GM18858 (cell line): ENCODE measurements at regions not wholly inside any gene's neighbourhood (a gene's known extent, or its start where the extent isn't known, plus 50 kb on each side); places are given as distances from the start of the nearest gene placed in this dataset.
"Not testable (repeated sequence)": the region's sequence is repeated elsewhere in the genome, so short reads cannot be mapped to it uniquely, and the experiment has no call there.

Source experiments
- ATAC-seq: cut with Tn5 transposase; IDR thresholded peaks from one replicate; pipeline ENCODE4 v1.9.1; 2021; ENCODE audit not compliant: unreplicated experiment

DNA sequence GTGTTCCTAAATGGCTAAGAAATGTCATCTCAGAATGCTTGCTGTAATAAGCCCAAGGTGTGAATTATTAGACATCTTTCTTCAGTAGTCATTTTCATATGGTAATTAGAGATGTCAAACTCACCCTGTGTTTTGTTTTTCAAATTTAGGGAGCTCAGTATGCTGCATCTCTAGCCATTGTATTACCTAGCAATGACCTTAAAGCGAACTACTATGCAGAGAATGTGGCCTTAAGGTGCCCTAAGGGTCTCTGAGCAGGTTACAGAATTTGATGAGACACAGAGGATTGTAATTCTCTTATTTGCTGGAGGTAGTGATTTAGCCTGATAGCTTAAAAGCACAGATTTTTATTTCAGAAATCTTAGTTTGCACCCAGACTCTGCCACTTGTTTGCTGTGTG is 1052.6 kb upstream of the DDX18 start:
- no peak for ATAC-seq

DNA sequence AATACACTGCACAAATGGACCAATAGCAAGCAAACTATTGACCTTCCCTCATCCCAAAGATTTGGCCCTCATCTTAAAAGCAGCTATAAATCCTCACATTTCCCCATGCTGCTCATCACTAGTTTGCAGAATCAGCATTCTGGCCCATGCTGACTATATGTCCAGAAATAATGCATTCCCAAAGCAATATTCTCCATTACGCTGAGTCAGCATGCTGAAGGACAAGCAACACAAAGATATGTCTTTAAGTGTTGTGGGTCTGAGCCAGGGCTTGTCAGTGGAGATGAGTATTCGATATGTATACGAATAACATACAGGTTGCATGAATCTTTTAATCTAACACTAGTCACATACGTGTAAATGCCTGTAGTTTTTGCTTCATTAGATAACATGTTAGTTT is 1045.0 kb upstream of the DDX18 start:
- no peak for ATAC-seq

DNA sequence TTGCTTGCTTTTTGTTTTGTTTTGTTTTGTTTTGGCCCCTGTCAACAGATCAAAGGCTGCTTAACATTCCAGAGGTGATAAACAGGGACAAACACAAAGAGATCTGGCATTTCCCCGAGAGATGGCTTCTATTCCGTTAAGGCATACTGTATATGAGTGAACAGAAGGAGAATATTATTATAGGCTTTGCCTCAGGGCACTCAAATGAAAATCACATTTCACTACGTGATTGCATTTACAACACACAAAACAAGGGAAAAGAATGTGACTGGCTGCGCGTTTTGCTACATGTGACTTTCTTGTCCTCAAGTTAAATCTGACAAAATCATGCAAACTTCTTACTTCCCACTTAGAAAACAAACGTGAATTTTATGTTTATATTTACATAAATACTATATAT is 1037.9 kb upstream of the DDX18 start:
- no peak for ATAC-seq

DNA sequence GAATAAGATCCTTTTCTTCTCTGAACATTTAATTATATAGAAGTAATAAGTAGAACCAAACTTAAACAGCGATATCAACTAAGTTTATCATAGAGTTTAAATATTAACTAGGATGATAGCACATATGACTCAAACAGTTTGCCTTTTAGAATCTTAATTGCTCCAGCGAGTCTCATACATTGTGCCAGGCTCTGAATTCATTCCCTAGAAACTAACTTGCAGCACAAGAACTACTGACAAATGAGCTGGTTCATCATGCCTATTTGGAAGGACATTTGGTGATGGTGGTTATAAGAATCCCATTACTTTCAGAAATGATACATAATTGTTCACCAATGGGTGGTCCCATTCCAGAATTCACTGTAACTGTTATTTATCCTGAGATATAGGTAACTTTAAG is 1026.6 kb upstream of the DDX18 start:
- ATAC-seq: no peak

DNA sequence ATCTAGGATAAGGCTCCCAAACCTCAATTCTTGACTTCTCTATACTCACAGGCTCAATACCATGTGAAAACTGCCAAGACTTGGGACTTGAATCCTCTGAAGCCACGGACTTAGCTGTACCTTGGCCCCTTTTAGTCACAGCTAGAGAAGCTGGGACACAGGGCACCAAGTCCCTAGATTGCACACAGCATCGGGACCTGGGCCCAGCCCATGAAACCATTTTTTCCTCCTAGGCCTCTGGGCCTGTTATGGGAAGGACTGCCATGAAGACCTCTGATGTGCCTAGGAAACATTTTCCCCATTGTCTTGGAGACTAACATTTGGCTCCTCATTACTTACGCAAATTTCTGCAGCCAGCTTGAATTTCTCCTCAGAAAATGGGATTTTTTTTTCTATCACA is 1011.8 kb upstream of the DDX18 start:
- ATAC-seq: no peak

DNA sequence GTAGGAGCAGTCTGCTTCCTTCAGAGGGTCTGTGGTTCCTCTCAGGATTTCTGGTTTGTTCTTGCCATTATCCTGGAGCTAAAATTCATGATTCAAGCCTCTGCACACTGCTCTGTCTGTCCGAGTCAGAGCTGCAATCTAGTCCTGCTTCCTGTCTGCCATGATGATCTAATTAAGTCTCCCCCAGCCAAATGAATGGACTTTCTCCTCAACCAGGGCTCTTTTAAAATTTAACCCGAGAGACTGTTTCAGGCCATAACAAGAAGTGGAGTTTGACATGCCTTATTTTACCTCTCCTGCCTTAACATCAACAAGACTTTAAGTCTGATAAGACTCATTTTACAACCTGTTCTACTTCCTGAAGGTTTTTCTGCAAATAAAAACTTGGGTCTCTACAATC is 1009.6 kb upstream of the DDX18 start:
- no peak for ATAC-seq

DNA sequence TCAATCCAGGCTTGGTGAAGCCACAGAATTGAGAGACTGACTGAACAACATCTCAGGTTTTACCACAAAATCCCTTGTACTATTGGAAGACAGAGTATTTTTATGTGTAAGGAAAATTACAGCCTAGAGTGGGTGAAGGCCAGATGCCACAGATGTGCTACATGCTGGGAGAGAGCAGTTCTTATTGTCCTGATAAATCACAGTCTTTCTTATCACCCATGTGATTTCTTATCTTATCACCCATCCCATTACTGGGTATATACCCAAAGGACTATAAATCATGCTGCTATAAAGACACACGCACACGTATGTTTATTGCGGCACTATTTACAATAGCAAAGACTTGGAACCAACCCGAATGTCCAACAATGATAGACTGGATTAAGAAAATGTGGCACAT is 1008.0 kb upstream of the DDX18 start:
- ATAC-seq: not testable (repeated sequence)

DNA sequence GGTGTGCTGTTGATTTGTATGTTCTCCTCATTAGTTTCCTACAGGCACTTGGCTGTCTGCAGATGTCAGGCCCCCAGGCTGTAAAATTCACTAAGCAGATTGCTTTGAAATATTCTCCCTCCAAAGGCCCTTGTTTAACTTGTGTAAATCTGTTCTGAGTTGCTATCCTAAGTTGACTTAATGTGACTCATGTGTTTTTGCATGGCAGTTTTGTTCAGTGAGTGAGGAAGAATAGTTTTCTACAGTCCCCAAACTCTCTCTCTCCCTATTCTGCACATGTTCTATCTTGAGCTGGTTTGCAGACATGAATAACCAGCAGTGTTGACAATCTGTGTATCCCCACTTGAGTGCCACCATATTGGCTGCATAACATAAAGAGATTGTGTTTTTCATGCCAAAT is 1005.4 kb upstream of the DDX18 start:
- ATAC-seq: no peak

DNA sequence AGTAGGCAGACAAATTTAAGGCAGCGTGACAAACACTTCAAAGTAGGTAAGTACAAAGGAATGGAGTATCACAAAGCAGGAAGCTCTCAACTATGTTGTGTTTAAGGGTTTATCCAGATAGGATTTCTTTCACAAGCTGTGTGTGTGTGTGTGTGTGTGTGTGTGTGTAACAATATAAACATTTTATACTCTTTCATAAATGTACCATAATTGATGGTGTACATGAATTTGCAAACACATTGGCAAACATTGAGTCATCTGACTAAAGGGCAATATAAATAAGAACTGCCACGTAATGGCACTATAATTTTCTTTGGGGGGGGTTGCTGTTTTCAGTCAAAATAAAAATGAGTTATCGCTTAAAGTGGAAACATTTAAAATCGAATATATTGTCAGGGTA is 1004.4 kb upstream of the DDX18 start:
- no peak for ATAC-seq

DNA sequence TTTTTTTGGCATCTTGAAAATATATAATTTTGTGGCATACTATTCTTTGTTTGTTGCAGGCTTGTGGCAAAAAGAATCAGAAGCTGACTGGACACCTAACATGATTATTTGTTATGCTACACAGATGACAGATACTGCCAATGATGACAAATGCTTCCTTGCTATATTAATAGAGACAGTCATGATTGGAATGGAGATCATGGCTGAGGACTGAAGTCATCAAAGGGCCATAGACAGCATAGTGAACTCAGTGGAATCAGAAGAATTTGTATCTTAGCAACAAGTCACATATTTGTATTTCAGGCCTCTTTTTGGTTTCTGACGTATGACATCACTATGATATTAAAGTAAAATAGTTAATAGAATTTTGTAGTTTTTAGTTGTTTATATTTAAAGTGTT is 1003.8 kb upstream of the DDX18 start:
- ATAC-seq: no peak

DNA sequence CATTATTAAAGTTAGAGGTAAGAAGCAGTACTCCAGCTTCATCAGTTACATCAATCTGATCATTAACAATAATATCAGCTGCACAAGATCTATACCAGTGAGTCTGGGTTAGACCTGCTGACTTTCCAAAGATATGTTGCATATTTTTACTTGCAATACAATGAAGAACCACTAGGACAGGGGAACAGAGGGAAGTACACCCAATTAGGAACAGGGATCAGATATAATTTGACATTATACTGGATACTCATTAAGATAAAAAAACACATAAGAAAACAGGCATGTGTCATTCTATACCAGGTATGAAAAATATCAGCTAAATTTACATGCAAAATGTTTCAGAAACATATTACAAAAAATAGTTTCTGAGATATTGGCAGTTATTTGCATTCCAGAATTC is 995.1 kb upstream of the DDX18 start:
- ATAC-seq: no peak

DNA sequence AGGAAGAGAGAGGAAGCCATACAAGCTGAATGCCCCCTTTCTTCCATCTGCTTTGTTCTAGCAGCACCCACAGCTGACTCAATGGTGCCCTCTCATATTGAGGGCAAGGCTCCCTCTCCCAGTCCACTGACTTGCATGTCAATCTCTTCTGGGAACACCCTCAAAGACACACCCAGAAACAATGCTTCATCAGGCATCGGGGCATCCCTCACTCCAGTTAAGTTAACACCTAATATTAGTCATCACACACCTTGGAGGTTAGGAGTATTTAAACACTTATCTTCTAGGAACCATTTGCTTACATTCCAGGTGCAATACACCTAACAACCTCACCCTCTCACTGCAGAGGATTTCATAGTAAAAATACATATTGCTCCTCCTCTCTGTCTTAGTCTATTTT is 993.5 kb upstream of the DDX18 start:
- ATAC-seq: no peak

DNA sequence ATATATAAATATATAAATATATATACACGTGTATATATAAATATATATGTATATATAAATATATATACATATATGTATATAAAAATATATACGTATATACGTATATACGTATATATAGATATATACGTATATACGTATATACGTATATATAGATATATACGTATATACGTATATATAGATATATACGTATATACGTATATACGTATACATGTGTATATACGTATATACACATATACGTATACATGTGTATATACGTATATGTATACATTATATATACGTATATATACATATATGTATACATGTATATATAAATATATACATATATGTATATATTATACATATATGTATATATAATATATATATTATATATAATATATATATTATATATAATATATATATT is 984.9 kb upstream of the DDX18 start:
- not testable (repeated sequence) for ATAC-seq

DNA sequence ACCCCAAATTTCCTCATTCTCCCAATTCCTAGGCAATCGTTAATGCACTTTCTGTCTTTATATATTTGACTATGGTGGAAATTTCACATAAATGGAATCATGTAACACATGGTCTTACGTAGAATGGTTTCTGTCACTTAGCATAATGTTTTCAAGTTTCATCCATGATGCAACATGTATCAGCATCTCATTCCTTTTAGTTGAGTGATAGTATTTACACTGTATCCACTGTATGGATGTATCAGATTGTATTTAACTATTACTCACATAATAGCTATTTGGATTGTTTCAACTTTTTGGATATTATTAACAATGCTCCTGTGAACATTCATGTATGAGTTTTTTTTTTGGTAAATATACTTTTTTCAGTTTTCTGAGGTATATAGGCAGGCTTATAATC is 982.3 kb upstream of the DDX18 start:
- ATAC-seq: no peak

DNA sequence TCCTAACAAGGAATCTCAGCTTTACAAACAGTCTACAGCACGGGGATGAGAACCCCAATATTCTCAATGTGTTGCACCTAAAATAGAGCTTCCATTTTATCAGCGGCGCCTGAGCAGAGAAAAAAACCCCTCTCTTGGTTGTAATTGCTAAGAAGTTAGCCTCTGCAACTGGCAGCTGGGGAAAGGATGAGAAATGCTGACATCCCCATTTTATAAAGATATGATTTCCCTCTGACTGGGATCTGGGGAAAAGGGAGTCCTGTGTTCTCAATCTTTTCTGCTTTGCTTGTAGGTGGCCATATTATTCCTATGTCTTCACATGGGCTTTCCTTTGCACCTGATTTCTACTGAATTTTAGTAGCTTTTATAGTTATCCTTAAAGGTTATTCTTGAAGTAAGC is 981.4 kb upstream of the DDX18 start:
- ATAC-seq: no peak

DNA sequence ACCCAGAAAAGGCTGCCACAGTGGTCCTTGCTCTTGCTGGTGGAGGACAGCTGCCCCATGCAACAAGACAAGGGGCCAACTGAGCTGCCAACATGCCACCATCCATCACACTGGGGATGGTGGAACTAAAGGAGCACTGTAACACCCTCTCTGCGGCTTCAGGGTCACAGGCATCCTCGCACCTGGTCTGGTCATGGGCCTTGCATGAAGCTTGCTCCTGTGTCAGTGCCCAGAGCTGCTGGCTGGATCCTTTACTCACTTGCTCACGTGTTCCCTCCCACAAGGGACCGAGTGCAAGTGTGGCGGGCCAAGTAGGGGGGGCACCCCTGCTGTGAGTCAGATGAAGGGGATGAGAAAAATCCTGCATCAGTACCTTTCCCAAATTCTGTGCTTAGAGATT is 972.3 kb upstream of the DDX18 start:
- no peak for ATAC-seq

DNA sequence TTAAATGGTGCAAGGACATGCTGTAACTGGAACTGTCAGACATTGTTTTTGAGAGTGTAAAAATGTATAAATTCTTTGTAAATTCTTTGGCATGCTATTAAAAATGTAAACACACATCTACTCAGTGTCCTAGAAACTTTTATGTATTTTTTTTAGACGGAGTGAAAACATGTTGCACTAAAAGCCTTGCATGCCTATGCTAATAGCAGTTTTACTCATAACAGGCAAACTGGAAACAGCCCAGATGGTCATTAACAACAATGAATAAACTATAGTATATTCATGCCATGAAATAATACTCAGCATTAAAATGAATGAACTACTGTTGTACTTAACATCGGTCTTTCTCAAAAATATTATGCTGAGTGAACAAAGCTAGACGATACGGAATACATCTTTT is 954.8 kb upstream of the DDX18 start:
- ATAC-seq: no peak

DNA sequence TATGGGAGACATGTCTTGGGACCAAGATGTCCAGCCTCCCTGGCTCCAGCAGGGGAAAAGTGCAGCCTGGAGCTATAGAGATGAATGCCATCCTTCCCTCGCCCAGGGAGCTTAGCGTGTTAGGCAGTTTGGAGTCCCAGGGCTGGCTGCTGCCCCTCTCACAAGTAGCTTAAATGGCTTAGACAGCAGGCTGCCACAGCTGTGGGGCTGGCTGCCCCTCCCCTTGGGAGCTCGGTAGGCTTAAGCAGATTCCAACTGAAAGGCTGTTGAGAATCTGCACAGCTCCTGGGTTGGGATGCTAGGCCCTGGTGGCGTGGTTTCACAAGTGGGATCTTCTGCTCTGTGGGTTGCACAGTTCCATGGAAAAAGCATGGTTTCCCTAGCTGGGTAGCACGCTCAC is 940.5 kb upstream of the DDX18 start:
- no peak for ATAC-seq

DNA sequence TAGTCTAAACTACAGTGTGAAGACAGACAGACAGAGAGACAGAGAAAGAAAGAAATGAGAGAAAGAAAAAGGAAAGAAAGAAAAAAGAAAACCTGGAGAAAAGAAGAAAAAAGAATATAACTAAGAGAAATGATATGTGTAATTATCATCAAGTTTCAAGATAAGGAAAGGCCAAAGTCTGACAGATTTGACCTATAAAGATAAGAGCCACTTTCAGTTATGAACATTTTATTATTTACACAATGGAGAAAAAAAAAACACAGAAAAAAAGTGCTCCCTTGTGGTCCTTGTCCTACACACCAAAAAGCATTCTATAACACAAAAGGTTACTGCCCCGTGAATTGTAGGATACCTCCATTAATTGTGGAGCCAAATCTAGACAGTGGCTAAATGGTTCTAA is 937.2 kb upstream of the DDX18 start:
- ATAC-seq: no peak

DNA sequence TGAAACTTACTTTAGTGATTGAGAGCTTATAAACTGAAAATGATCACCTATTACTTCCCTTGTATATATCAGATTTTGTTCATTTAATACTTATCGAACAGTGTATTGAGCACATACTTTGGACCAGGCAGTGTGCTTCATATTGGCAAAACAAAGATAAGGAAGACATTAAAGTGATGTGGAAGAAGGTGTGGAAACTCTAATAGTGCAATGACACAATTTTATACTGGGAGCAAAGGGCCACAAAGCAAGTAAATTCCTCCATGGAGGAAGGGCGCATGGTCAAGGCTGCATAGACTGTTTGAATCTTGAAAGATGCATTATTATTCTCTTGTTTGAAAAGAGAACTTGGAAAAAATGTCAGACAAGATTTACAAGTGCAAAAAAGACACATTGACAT is 936.5 kb upstream of the DDX18 start:
- ATAC-seq: no peak

DNA sequence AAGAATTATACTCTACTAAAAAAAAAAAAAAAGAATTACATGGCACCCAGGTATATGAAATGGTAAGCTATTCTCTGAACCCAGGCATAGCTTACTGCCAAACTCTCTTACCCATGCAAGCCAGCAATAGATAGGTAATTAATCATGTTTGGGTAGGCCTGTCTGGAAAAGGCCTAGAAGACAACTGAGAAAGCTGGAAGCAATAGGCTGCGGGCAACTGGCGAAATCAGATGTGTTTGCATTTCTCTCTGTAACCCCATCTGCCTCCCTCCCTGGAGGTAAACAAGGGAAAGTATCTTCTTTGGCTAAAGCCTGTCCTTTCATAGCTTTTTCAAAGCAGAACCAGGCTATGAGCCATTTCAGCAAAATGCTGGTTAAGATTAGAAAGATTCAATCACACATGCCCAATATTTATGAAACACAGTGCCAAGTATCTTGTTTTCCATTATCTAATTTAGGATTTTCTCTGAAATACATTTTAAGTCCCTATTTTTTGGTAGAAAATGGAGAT is 934.8 kb upstream of the DDX18 start:
- no peak for ATAC-seq

DNA sequence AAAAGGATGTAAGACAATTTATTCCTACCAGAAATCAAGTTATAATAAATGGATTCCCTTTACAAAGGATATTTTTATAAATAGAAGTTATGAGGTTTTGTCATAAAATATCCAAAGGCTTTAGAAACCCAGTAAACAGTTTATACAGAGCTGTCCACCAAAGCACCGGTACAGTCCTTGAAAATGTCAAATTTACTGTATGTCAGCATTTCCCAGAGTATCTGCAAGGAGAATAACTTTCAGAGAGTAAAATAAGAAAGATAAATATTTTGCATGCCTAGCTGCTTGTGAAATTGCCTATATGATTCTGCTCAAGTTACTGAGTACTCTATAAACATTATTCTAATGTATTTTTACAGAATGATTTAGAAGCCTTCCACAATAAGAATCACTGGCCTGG is 923.3 kb upstream of the DDX18 start:
- no peak for ATAC-seq

DNA sequence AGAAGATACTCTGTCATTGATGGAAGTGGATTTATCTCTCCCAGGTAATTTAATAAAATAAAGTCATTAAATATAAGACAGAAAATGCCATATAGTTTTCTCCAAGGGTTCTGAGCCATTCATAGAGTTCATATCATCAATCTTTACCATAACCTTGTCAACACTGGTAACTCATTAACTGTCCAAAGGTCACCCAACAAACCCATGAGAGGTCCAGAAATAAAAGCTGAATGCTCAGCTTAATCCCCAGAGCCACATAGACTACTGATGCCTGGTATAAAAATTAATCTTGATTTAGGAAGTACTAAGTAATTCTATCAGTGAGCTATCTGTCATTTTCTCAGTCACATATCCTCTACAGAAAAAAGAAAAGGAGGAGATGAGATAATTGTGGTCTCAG is 903.0 kb upstream of the DDX18 start:
- no peak for ATAC-seq

DNA sequence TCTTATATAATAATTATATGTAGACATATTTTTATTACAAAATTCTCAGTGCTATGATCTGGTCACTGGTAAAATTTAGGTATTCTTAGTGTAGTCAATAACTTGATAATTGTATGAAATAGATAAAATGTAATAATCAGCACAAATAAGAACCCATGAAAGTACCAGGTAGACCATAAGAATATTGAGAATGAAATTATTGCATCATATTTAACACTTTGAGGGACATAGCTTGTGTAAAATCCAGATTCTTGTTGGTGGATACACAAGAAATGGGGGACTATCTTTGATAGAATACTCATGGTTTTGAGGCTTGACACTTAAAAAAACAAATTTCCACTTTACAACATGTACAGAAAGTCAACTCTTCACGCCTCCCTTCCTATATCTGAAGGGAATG is 898.8 kb upstream of the DDX18 start:
- ATAC-seq: no peak
